ENCODE measurements at regions not wholly inside any gene's neighbourhood (a gene's known extent, or its start where the extent isn't known, plus 50 kb on each side); places are given as distances from the start of the nearest gene placed in this dataset.

DNA sequence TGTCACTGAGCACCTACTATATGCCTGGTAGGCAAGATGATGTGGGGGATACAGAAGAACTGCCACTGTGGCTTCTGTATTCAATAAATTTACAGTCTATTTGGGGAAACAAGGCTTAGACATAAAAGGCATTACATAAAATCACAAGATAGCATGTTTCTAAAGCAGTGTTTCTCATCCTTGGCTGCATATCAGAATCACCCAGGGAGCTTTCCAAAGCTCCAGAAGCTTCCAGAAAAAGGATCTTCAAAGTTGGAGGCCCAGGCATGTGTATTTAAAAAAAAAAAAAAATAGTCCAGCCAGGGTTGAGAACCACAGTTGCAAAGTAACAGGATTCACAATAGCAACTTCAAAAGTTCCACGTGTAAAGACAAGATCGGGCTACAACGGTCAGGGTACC, 112.4 kb upstream of the SPACA1 start:
- no peak for FAIRE-seq

DNA sequence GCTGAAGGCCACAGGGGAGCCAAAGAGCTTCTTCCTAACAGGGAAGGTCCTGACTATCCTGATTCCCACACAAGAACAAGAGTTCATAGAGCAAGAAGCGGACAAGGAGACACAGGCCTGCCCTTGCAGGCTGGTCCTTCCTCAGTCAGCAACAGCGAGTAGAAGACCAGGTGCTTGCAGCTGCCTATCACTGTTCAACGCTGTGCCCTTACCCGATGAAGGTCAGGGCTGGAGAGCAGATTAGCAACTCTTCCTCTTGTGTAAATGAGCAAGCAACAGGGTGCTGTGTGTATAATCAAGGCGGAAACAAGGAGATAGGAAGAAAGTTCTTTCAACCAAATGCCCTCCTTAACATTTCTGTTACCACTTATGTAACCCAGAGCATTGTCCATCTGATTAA, 115.3 kb upstream of the SPACA1 start:
- FAIRE-seq: no peak

DNA sequence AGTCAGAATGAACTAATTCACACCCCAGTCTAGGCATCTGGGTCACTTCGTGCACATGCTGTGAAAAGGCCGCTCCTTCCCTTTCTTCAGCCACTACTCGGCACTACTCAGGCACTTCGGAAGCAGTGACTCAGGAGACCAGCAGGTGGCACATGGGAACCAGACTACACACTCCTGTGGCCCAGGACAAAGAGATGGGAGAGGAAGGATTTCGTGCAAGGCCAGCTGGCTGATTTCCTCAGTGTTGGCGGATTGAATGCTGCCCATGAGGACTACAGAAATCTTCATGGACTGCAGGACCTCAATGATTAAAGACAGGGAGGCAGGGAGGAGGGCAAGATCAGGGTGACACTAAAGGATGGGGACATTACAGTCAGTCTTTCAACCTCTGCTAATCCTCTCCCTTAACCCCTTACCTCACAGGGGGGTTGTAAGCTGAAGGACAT, 117.8 kb upstream of the SPACA1 start:
- FAIRE-seq: no peak

DNA sequence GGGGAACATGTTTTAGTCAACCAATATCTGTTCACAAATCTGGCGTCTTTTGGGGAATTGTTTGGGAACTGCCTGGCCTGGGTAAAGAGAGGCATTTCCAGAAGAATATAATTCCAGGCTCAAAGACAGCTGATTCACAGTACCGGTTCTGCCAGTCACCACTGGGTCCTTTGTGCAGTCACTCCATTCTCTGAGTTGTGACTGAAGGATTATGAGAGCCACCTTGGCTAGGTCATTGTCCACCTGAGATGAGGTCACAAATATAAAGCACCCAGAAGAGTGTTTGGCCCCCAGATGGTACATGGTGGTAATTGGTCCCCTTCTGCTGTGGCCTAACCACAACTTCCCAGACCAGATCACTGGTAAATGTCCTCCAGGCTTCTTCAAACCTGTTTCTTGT, 121.0 kb upstream of the SPACA1 start:
- no peak for FAIRE-seq

DNA sequence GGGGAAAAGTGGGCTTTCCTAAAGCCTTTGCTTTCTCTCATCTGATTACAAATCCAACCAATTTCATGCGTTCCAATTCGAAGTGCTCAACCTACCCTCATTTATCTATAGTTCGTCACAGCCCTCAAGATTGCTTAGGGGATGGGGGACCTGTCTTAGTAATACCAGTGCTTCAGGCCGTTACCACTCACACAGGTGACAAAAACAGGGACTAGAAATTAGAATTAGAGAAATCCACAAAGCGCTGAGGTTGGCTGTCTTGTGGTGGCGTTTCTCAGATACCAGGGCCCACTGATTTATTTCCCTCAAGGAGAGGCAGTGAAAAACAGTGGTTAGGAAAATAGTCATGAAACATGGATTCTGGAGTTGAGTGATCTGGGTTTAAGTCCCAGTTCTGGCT, 121.6 kb upstream of the SPACA1 start:
- FAIRE-seq: no peak

DNA sequence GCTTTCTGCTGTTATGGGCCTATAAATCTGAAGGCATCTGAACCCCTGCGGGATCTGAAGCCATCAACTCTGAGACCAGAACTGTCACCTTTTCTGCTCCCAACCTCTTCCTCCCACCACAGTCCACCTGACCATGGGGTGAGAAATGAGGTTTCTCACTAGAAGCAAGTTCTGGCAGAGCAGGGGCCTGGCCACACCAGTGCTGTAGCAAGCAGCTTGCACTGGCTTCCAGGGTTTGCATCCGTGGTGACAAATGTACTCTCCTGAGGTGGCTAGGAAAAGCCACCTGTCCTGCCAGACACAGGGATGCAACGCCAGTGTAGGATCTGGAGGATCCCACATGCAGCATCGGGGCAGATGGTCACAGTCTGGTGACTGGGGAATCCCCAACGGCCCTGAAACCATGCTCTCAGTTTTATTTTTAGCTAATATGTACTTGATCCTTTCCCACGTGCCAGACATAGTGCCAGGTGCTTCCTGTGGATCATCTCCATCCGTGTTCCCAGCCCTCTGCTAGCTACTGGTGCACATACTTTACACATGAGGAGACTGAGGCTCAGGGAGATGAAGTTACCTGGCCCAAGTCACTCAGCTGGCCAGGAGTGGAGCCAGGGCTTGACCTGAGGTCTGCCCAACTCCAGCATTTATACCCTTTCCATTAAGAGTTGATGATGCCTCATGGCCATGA, 122.1 kb upstream of the SPACA1 start:
- no peak for FAIRE-seq

DNA sequence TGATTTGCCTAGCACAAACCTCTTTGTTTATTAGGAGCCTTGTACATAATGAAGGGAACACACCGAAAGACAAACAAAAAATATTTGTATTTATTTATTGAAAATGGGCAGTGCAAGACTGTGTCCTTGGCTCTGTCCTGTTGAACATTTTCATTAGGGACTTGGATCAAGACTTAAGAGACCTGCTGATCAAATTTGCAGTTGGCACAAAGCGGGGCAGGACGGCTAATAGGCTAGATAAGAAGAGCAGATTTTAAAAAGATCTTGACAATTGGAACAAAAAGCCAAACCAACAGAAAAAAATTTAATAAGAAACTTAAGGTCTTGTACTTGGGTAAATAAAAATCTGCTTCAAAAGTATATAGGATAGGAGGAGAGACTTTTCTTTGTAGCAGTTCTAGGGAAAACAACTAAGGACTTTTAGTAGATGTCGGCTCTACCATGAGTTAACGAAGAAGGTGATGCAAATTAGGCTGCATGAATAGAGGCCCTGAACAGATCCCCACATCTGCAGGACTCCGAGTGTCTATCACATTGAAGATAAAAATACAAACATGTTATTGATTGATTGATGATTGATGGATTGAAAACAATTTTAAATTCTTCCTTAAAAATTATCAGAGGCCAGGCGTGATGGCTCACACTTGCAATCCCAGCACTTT, 124.1 kb upstream of the SPACA1 start:
- FAIRE-seq: no peak

DNA sequence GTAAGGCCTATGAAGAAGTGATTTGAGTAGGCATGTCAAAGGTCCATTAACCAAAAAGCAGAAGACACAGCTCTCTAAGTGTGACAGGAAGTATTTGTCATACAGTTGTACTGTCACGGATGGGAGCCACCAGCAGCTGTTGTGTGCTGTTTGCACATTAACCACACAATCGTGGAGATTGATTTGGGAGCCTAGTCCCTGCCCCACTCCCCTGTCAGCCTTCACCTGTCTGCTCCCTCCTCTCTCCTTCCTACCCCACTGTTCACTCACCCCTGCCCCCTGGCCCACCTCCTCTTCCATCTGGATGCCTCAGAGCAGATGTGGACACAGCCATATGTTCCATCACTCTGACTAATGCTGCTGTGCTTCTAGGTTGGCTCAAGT, 124.7 kb upstream of the SPACA1 start:
- no peak for FAIRE-seq

DNA sequence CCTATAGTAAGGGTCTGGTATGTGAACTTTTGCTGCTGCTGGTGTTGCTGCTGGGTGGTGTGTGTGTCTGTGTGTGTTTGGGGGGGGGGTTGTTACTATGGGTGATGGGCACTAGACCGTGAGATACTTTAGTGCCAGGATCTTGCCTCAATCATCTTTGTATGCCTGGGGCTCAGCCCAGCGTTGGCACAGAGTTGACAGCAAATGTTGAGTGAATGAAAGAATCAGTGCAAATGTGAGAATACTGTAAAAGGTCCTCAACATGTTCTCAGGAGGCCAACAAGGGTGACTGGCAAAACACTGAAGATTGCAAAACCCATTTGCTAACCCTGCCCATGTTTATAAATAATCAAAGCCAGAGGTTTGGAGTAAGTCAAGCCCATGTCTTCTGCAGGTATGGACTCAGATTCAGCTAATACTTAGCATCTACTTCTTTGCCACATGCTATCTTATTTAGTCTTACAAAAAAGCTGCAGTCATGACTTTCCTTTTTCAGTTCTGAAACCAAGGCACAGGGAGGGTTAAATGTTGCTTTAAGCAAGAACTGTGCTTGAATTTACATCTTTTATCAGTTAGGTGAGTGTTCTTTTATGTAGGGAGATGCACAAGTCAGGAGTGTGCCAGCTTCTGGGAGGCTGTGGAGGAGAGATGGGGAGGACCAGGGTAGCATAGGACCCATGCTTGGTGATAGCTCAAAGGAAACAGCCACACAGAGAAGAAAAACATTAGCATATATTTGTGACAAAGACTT, 125.3 kb upstream of the SPACA1 start:
- no peak for FAIRE-seq

DNA sequence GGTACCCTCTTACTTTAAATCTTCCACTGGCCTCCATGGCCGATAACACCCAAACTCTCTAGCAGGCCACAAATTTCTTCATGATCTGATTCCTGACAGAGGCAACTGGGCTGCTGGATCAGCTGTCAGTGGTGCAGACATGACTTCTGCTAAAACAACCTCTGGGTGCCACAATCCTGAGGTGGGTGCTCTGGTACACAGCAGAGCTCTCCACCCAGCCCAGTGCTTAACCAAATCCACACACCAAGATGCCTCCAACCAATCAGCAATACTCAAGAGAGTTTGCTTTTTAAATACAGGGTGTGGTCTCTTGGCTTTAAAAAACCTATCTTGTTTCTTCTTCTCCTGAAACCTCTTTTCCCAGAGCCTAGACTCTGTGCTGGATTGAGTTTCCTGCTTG, 126.6 kb upstream of the SPACA1 start:
- no peak for FAIRE-seq

DNA sequence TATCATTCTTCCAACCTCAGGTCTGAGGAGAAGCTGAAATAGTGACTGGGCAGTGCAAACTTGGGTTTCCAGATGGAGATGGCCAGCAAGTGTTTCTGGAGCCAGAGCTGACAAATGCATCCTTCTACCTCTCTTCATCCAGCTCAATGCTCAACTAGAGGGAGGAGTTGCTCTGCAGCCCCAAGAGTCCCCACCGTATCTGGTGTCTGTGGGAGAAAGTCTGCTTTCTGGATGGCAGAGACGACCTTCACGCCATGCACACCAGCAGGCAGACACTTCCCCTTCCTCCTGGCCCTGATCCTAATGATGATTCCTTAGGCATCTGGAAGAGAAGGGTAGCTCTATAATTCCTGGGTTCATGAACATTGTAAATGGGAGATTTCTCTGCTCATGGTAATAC, 127.4 kb upstream of the SPACA1 start:
- no peak for FAIRE-seq

DNA sequence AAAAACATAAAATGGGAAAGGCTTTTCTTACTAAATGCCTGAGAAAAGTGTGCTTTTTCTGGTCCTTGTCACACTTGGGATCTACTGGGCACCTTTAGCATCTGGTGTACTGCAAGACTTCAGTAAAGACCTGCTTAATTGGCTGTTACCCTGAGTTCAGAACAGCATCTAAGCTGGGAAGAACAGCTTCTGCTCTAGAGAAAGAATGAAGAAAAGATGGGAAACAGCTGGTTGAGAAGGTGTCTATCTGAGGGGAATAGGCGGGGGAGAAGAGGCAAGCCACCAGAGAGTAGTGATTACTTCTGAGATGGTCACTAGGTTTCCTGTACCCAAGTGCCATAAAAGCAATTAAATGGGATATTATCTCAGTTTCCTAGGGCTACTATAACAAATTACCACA, 128.2 kb upstream of the SPACA1 start:
- FAIRE-seq: no peak

DNA sequence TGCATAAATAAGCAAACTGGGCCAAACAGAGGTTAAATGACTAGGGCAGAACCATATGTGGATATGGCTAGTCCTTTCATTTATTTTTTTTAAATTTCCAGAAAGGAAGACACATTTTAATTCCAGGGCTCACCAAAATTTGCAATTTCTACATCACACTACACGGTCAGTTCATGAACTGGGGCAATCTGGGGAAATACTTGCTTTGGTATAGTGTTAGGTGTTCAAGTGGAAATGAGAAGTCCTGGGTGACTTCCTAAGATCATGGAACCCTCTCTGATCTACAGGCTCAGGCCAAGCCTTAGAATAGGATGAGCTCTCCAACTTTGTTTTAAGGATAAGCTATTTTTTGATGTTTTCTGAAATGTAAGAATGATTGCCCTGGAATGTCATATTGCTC, 128.6 kb upstream of the SPACA1 start:
- no peak for FAIRE-seq

DNA sequence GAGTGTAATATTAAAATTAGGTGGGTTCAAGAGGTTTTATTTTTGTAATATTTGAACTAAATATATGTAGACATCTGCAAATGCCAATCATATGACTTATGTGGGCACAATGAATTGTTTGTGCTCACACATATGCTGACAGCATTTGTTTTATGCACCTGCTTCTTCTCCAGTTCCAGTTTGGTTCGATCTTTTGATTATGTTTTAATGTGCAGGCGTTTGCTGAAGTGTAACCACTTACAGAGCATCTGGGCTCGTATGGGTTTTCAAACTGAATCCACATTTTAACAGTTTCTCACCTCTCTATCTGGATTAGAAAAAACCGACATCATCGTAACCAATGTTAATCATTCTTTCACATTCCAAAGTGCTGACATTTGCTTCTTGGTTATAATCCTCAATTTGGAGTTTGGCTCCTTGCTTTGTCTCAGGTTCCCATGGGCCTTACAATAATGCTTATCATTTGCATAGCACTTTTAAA, 129.1 kb upstream of the SPACA1 start:
- FAIRE-seq: no peak

DNA sequence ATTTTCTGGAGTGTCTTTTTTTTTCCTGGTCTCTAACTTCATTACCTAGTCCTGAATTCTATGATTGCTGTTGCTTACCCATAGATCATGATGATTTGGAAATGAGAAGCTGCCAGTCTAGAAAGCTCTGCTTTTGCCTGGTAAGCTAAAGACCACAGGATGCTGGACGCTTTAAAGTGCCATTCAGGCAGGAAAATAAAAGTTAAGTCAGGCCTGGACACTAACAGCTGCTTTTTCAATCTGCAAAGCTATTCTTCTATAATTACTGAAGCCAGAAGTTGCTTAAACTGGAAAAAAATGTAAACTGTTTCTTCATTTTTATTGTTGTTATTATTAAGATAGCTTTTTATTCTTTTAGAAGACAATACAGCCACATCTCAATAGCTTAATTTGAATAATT, 129.8 kb upstream of the SPACA1 start:
- FAIRE-seq: no peak

DNA sequence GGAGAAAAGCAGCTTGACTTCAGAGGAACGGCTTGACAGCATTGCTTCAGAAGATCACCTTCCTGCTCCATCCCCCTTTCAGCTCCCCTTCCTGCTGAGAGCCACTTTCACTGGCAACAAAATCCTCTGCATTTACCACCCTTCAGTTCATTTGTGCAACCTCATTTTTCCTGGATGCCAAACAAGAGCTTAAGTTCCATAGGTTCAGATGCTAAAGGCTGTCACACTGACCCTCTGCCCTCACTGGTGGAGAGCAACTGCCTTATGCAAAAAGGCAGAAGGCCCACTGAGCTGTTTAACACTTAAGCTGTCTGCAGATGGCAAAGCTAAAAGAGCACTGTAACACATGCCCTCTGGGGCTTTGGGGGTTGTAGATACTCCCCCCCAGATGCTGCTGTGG, 131.2 kb upstream of the SPACA1 start:
- no peak for FAIRE-seq

DNA sequence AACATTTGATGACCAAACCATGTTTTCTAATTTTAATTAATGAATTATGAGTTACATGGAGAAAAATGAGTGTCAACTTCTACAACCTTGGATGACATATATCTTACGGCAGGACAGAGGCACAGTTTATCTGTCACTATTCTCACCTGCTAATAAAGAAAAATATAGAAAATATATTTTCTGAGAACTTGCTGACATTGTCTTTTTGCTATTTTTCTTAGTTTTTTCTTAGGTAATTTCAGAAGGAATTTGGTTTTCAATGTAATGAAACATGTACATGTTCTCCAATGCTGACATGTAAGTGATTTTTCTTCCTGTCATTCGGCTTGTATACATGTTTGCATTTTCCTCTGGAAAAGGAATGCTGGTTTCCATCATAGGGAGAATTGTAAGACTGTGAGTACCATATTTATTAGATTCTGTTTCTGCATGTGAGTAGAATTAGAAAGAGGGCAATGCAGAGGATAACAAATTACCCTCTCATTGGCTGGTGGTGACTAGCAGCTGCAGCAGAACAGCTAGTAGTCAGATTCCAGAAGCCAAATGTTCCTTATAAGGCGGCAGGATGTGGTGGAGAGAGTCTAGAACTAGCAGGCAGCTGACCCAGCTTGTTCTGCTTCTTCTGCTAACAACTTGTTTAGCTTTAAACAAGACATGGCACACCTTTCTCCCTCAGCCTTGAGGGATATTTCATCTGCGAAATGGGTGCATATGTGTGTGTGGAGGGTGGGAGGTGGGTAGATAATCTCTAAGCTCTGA, 132.8 kb upstream of the SPACA1 start:
- FAIRE-seq: no peak

DNA sequence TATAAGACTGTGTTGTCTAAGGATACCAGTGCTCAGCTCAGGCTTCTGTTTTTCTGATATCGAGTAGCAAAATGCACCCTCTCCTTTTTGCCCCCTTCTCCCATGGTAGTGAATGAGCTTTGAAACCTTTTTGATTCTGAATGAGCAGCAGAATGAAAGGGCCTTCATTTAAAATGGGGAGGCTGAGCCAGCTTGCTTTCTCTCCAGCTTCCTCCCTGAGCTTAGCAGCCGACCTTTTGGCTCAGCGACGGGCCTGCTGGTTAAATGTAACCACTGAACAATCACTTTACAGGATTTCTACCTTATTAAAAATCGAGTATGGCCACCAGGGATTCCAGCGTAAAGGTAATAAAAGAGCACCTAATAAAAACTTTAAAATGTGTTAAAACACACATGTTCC, 133.7 kb upstream of the SPACA1 start:
- FAIRE-seq: no peak

DNA sequence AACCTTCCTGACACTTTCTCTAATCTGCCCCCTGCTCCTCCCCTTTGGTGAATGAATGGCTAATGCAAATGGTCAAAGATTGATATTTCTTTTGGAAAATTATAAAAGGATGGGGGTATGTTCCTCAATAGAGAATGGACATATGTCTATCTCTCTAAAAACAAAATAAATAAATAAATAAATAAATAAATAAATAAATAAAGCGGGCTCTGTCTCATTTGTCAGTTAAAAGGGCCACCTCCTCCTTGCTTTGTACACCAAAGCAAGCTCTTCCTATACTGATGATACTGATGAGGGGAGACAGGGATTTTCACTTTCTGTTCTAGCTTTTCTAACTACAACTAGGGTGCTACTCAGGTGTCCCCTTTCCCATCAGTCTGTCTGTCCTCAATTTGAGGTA, 135.5 kb upstream of the SPACA1 start:
- FAIRE-seq: no peak

DNA sequence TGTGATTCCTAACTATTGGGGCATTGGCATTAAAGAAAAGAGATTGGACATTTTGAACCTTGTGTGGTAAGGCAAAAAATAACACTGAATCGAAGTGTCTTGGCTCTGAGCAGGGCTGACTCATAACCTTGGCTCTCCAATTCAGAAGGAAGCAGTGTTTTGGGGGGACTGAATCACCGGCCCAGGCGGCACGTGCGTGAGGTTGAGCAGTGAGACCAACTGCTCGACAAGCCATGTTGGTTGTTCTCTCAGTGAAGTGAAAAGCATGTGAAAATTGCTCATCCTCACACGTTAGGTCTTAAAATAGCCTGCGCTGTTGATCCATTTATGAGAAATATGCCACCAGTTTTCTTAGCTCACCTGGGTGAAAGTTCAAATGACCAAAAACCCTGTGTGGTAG, 137.8 kb upstream of the SPACA1 start:
- FAIRE-seq: no peak

DNA sequence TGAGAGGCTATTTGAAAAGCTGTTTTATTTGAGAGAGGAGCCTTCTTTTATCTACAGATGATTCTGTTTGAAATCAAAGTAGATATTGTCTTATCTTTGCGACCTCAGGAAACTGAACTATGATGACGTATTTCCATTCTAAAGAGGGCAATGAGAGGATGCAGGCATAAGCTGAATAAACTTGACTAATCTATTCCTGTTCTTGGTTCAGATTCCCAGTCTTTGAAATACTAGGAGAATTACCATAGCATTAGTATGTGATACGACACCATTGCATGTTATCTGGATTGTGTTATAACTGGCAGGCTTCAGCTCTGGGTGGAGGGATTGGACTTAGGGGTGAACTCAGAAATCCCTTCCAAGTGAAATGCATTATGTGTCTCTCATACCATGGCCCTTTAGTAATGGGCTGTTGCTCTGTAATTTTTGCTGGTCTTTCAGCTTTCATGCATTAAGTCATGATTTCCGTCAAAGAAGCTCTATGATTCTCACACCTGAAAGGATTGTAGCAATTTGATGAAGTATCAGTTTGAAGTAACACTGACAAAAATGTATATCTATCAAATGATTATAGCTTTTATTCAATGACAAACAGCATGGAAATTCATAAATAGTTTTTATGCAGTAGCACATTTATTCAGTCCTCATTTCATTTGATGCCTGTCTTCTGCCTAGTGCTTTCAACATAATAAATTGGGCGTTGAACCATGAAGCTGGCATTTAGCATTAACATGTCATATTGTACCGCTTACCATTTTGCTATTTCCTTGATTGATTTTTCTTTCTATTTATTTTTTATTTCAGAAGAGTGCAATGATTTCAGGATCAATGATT, 138.4 kb upstream of the SPACA1 start:
- FAIRE-seq: no peak

DNA sequence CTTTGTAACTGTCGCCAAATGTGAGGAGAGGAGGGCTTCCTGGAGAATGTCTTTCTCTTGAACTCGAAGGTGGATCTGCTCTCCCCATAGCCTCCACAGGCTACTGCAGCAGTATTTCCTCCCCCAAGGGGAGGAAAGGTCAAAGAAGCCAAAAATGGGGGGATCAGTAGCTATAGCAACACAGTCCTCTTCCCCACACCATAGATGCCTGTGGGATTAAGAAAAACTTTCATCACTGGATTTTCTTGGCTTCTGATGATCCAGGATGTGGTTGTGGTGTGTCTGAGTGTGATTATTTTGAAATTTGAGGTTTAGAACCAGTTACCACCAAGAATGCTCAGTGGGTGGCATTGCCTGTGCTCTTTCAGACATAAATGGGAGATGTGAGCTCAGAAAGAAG, 140.1 kb upstream of the SPACA1 start:
- FAIRE-seq: no peak
